ENCODE measurements at regions not wholly inside any gene's neighbourhood (a gene's known extent, or its start where the extent isn't known, plus 50 kb on each side); places are given as distances from the start of the nearest gene placed in this dataset.

GRCh38 chr20:50242548-50242862 is 51.9 kb downstream of the CEBPB start:
- DNase-seq (ENCODE audit: low read depth): no peak
- TF ChIP-seq, protein P1, sequence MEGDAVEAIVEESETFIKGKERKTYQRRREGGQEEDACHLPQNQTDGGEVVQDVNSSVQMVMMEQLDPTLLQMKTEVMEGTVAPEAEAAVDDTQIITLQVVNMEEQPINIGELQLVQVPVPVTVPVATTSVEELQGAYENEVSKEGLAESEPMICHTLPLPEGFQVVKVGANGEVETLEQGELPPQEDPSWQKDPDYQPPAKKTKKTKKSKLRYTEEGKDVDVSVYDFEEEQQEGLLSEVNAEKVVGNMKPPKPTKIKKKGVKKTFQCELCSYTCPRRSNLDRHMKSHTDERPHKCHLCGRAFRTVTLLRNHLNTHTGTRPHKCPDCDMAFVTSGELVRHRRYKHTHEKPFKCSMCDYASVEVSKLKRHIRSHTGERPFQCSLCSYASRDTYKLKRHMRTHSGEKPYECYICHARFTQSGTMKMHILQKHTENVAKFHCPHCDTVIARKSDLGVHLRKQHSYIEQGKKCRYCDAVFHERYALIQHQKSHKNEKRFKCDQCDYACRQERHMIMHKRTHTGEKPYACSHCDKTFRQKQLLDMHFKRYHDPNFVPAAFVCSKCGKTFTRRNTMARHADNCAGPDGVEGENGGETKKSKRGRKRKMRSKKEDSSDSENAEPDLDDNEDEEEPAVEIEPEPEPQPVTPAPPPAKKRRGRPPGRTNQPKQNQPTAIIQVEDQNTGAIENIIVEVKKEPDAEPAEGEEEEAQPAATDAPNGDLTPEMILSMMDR (conservative IDR thresholded peaks at IDR 0.05; ENCODE audit: low read length): no peak
- no peak overlapping the region for H3K4me3 ChIP-seq (ENCODE audit: low read length)

- no peak overlapping the region for H3K4me3 ChIP-seq (ENCODE audit: low read length)
- no peak for DNase-seq (ENCODE audit: low read depth)
- TF ChIP-seq, protein P1 (conservative IDR thresholded peaks at IDR 0.05; ENCODE audit: low read length): no peak
Observed at GRCh38 chr20:50242863-50243609, 52.4 kb downstream of the CEBPB start.

DNA sequence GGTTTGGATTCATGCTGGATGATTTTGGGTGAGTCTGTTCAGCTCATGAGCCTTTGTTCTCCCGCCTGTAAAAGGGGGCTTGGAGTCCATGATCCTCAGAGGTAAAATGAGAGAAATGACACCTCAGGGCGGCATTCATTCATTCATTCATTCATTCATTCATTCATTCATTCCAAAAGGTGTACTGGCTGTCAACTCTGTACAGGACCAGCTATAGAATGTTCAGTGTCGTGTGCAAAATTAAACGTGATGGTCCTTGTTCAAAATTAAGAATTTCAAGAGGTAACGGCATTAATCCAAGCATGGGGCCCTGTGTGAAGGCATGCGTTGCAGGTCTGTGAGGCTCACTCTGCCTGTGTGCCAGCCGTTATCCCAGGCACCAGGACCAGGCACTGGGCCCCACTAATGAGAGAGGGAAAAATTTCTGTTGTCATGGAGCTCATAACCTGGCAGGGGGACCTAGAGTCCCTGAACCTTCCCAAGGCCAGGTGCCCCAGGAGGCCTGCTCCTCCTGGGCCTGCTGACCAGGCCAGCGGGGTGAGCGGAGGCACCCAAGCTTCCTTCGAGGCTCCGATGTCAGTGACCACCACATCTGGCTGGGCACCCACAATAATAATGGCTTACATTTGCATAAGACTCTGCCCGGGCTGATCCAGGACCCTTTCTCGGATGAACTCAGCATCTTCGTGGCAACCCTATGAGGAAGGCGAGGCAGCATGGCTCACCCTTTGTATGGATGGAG is 53.2 kb downstream of the CEBPB start:
- no peak overlapping the region for H3K4me3 ChIP-seq (ENCODE audit: low read length)
- DNase-seq (ENCODE audit: low read depth): no peak
- TF ChIP-seq, protein P1 (conservative IDR thresholded peaks at IDR 0.05; ENCODE audit: low read length): no peak

GRCh38 chr20:50244352-50245149 is 53.9 kb downstream of the CEBPB start:
- DNase-seq (ENCODE audit: low read depth): no peak
- TF ChIP-seq, protein P1 (conservative IDR thresholded peaks at IDR 0.05; ENCODE audit: low read length): no peak
- no peak overlapping the region for H3K4me3 ChIP-seq (ENCODE audit: low read length)

DNA sequence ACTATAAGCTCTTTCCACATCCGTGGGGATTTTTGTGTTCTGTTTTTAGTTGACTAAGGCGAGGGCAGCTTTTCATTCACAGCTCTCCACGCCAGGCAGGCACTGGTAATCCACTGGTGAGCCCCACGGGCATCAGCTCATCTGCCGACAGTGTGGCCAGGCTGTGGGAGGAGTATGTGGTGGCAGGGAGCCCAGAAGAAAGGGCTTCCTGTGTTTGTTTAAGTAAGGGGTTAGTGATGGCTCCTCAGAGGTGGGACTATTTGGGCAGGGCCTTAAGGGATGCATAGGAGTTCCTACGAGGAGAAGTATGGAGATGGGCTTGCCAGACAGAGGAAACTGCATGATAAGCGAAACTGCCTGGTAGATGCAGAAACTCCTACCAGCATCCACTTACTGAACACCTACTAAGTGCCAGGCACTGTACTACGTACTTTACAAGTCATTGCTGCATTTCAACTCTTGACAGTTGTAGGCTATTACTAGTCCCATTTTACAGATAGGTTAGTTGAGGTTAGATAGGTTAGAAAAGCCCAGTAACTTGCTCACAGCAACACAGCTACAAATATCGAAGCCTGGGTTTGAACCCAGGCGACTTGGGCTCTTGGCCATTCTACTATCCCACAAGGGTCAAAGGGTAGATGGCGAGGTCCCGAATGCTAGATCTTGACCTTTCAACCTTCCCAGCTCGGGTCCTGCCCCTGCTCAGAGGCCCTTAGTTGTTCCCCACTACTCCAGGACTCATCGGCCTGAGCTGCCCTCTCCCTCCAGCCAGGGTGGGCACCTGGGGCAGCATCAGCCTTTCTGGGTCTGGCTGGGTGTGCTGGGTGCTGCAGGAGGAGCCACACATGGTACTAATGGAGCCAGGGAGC is 55.1 kb downstream of the CEBPB start:
- no peak overlapping the region for H3K4me3 ChIP-seq (ENCODE audit: low read length)
- TF ChIP-seq, protein P1 (conservative IDR thresholded peaks at IDR 0.05; ENCODE audit: low read length): no peak
- DNase-seq (ENCODE audit: low read depth): peak; percentile 71

GRCh38 chr20:50246367-50247195 is 56.0 kb downstream of the CEBPB start:
- TF ChIP-seq, protein P1 (conservative IDR thresholded peaks at IDR 0.05; ENCODE audit: low read length): no peak
- no peak for DNase-seq (ENCODE audit: low read depth)

More at GRCh38 chr20:50246367-50247195, 56.0 kb downstream of the CEBPB start:
- no peak overlapping the region for H3K4me3 ChIP-seq (ENCODE audit: low read length)

All from AG10803 (cell line).